ENCODE measurements at regions not wholly inside any gene's neighbourhood (a gene's known extent, or its start where the extent isn't known, plus 50 kb on each side); places are given as distances from the start of the nearest gene placed in this dataset.
A peak's percentile ranks its signal among the peaks of the same experiment; 100 is the strongest.

DNA sequence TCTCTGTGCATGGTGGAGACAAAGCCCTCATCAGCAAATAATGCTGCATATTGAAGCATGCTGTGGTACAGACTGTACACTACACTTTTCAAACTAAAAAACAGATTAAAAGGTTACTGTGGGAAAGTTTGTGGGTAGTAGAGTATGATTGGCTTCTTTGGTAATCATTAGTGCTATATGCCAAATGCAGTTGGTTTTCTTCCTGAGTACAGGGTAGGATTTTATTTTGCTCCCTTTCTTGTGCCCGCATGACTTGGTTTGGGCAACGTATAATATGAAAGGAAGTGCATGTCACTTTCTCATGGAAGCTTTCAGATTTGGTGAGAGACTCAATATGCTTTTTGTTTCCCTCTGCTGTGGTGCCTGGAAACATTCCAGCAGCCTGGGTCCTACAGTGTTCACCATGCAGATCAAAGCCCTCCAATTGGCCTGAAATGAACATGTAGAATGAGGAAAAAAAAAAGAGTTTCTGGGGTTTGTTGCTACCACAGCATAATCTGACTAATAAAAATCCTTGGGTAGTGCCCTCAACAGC lies 270.7 kb upstream of the ADGRB3 start:
- DNase-seq (ENCODE audit: low read depth): no peak
- H3K4me3 ChIP-seq (ENCODE audit: control insufficient read depth, low read depth, low read length): no peak overlapping the region
- no peak for TF ChIP-seq CTCF (conservative IDR thresholded peaks at IDR 0.05; ENCODE audit: control insufficient read depth, insufficient read depth, low read depth, low read length)

- H3K4me3 ChIP-seq (ENCODE audit: control insufficient read depth, low read depth, low read length): no peak overlapping the region
- peak; percentile 21 for TF ChIP-seq CTCF (conservative IDR thresholded peaks at IDR 0.05; ENCODE audit: control insufficient read depth, insufficient read depth, low read depth, low read length)
- peak; percentile 35 for DNase-seq (ENCODE audit: low read depth)
These were observed 291.2 kb upstream of the ADGRB3 start for GRCh38 chr6:68343901-68344300.

- no peak for DNase-seq (ENCODE audit: low read depth)
- H3K4me3 ChIP-seq (ENCODE audit: control insufficient read depth, low read depth, low read length): no peak overlapping the region
- no peak for TF ChIP-seq CTCF (conservative IDR thresholded peaks at IDR 0.05; ENCODE audit: control insufficient read depth, insufficient read depth, low read depth, low read length)
These were observed 292.8 kb upstream of the ADGRB3 start for GRCh38 chr6:68342286-68342685.

DNA sequence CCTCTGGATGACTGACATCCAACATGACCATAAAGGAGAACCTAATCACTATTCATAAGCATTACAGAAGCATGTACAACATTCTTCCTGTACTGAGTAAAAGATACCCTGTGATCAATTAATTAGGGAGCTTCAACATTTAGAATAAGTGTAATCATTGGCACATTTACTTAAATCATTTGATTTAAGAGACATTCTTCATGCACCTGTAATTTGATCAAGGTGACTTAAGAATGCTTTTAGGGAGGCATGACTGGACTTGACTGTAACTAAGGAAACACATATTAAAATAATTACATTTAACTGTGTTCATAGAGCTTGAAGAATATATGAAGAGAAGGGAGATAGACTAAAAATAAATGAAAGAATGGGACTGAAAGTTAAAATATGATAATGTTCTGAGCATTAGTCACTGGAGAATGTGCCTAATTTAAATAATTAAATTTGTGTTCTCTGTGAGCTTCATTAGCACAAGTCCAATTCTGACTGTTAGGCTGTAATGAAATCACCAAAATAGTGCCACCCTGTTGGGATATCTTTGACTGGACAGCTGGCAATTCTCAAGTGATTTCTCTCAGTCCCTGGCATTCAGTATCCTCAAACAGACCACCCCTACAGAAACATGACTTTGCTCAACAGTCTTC lies 295.5 kb upstream of the ADGRB3 start:
- no peak for DNase-seq (ENCODE audit: low read depth)
- no peak for TF ChIP-seq CTCF (conservative IDR thresholded peaks at IDR 0.05; ENCODE audit: control insufficient read depth, insufficient read depth, low read depth, low read length)
- no peak overlapping the region for H3K4me3 ChIP-seq (ENCODE audit: control insufficient read depth, low read depth, low read length)

DNA sequence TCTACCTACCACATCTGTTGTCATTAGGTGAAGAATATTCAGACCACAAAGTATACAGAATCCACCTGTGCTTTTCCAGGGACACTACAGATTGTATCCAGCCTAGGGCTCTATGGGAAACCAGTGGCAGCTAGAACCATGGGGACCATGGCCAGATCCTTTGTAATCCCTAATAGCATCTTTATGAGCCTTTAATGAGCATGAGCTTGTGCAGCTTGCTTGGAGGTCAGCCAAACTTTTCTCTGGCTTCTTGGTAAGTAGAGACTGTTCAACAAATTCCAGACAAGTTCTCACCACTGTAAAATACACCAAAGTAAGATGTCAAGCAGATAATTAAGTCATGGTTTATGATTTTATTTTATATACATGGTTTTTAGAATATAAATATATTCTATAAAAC lies 301.6 kb upstream of the ADGRB3 start:
- TF ChIP-seq CTCF (conservative IDR thresholded peaks at IDR 0.05; ENCODE audit: control insufficient read depth, insufficient read depth, low read depth, low read length): no peak
- no peak for DNase-seq (ENCODE audit: low read depth)
- no peak overlapping the region for H3K4me3 ChIP-seq (ENCODE audit: control insufficient read depth, low read depth, low read length)

GRCh38 chr6:68328156-68328555 lies 306.9 kb upstream of the ADGRB3 start:
- TF ChIP-seq CTCF (conservative IDR thresholded peaks at IDR 0.05; ENCODE audit: control insufficient read depth, insufficient read depth, low read depth, low read length): no peak
- DNase-seq (ENCODE audit: low read depth): no peak
- H3K4me3 ChIP-seq (ENCODE audit: control insufficient read depth, low read depth, low read length): no peak overlapping the region
